H1 (cell line): ENCODE measurements at regions not wholly inside any gene's neighbourhood (a gene's known extent, or its start where the extent isn't known, plus 50 kb on each side); places are given as distances from the start of the nearest gene placed in this dataset.

Source experiments
- CTCF ChIA-PET: fragments of 300-600 bp; sonication (Branson Sonifier 250); formaldehyde crosslinking; loops from one replicate; lab custom pipeline; 2021; ENCODE audit not compliant: partially characterized antibody; lab: Charles Lee
- POLR2A ChIA-PET: fragments of 300-600 bp; sonication (Branson Sonifier 250); formaldehyde crosslinking; loops from one replicate; lab custom pipeline; 2021; ENCODE audit warnings: inconsistent platforms; ENCODE audit not compliant: partially characterized antibody; lab: Charles Lee
- DNase-seq, 2 experiments: peaks; one replicate each; pipeline versions ENCODE4 v3.0.0 to v3.0.0-alpha.2; 2010 to 2022; ENCODE audit warnings: low spot score in 2 of 2, low read depth in 1 of 2, mixed read lengths in 1 of 2
- FAIRE-seq: peaks from 2 replicates; lab custom pipeline; 2011; peaks lifted over from hg19 to GRCh38; lab: Jason Lieb, UNC
- H2AFZ ChIP-seq: 2 replicates; pipeline ENCODE4 v1.8.1; 2012; ENCODE audit warnings: low read length, inconsistent platforms
- H2AK5ac ChIP-seq: 2 replicates; pipeline ENCODE4 v1.6.1; 2013; ENCODE audit warnings: low read depth, low read length
- H2BK120ac ChIP-seq: replicated peaks from 2 replicates; pipeline ENCODE3; 2013; ENCODE audit warnings: low read depth, low read length, inconsistent platforms
- H2BK12ac ChIP-seq: 2 replicates; pipeline ENCODE4 v1.6.1; 2013; ENCODE audit warnings: low read depth, low read length
- H2BK15ac ChIP-seq: 2 replicates; pipeline ENCODE4 v1.6.1; 2013; ENCODE audit warnings: low read length
- H2BK20ac ChIP-seq: 2 replicates; pipeline ENCODE4 v1.6.1; 2013; ENCODE audit warnings: low read length
- H2BK5ac ChIP-seq: 2 replicates; pipeline ENCODE4 v1.6.1; 2013; ENCODE audit warnings: low read depth, low read length
- H3K14ac ChIP-seq: 2 replicates; pipeline ENCODE4 v1.6.1; 2013; ENCODE audit warnings: inconsistent platforms; ENCODE audit not compliant: insufficient read length
- H3K18ac ChIP-seq: 2 replicates; pipeline ENCODE4 v1.6.1; 2013; ENCODE audit warnings: low read length; ENCODE audit errors: extremely low read depth
- H3K23ac ChIP-seq: 2 replicates; pipeline ENCODE4 v1.6.1; 2013; ENCODE audit warnings: inconsistent platforms; ENCODE audit not compliant: insufficient read length
- H3K23me2 ChIP-seq: 2 replicates; pipeline ENCODE4 v1.6.1; 2013; ENCODE audit warnings: low read depth, low read length
- H3K27ac ChIP-seq: 2 replicates; pipeline ENCODE4 v1.6.1; 2011; ENCODE audit warnings: low read depth, low read length, inconsistent platforms
- H3K27me3 ChIP-seq, 4 experiments: replicated peaks in 1 of 4; 1 replicate in 1 of 4; 2 replicates in 3 of 4; pipeline versions ENCODE4 v1.6.1 to v1.8.1; 2011 to 2013; ENCODE audit warnings: low read length in 3 of 4, mild to moderate bottlenecking in 3 of 4, inconsistent platforms in 2 of 4, mixed read lengths in 2 of 4, moderate library complexity in 1 of 4; ENCODE audit not compliant: control insufficient read depth in 3 of 4, insufficient read depth in 3 of 4; ENCODE audit errors: extremely low read depth in 1 of 4
- H3K36me3 ChIP-seq, 4 experiments: 2 replicates each; pipeline versions ENCODE4 v1.6.1 to v1.8.1; 2011 to 2013; ENCODE audit warnings: mild to moderate bottlenecking in 4 of 4, low read length in 3 of 4, moderate library complexity in 2 of 4, control low read depth in 1 of 4, inconsistent platforms in 1 of 4; ENCODE audit not compliant: insufficient read depth in 4 of 4, control insufficient read depth in 2 of 4
- H3K4ac ChIP-seq: replicated peaks from 2 replicates; pipeline ENCODE3; 2013; ENCODE audit warnings: low read length, low read depth, mixed read lengths, inconsistent platforms; ENCODE audit not compliant: insufficient read length
- H3K4me1 ChIP-seq, 4 experiments: replicated peaks in 1 of 4; 1 replicate in 1 of 4; 2 replicates in 3 of 4; pipeline versions ENCODE4 v1.6.1 to v1.8.1; 2011 to 2013; ENCODE audit warnings: low read length in 3 of 4, inconsistent platforms in 2 of 4, mixed read lengths in 1 of 4; ENCODE audit not compliant: insufficient read depth in 4 of 4, control insufficient read depth in 3 of 4
- H3K4me2 ChIP-seq, 2 experiments: 2 replicates each; pipeline versions ENCODE4 v1.6.1 to v1.8.1; 2011 to 2013; ENCODE audit warnings: low read depth in 2 of 2, low read length in 2 of 2, control low read depth in 1 of 2, inconsistent platforms in 1 of 2, mild to moderate bottlenecking in 1 of 2; ENCODE audit not compliant: insufficient read depth in 1 of 2
- H3K4me3 ChIP-seq, 4 experiments: fragments of 200-600, 300-600 bp in 1 of 4; sonication (generic), shearing (Covaris generic), sonication (Bioruptor Twin) in 1 of 4; 2 replicates each; pipeline versions ENCODE4 v1.5.1 to v1.8.1; 2011 to 2016; ENCODE audit warnings: low read length in 4 of 4, low read depth in 3 of 4, control low read depth in 2 of 4, inconsistent platforms in 2 of 4, mild to moderate bottlenecking in 2 of 4, mixed read lengths in 1 of 4, moderate library complexity in 1 of 4; ENCODE audit not compliant: insufficient read depth in 2 of 4; ENCODE audit errors: extremely low read depth in 1 of 4
- H3K56ac ChIP-seq: replicated peaks from 2 replicates; pipeline ENCODE3; 2013; ENCODE audit warnings: low read depth, mild to moderate bottlenecking, mixed read lengths, low read length, inconsistent platforms; ENCODE audit not compliant: insufficient read length
- H3K79me1 ChIP-seq: 2 replicates; pipeline ENCODE4 v1.6.1; 2013; ENCODE audit warnings: low read depth, low read length, control low read depth
- H3K79me2 ChIP-seq, 2 experiments: 2 replicates each; pipeline versions ENCODE4 v1.6.1 to v1.8.1; 2012 to 2013; ENCODE audit warnings: low read length in 2 of 2, mild to moderate bottlenecking in 2 of 2, inconsistent platforms in 1 of 2; ENCODE audit not compliant: insufficient read depth in 2 of 2, control insufficient read depth in 1 of 2
- H3K9ac ChIP-seq, 4 experiments: replicated peaks in 1 of 4; 1 replicate in 1 of 4; 2 replicates in 3 of 4; pipeline versions ENCODE4 v1.6.1 to v1.8.1; 2011 to 2013; ENCODE audit warnings: low read depth in 3 of 4, low read length in 3 of 4, control low read depth in 2 of 4, mild to moderate bottlenecking in 2 of 4, moderate library complexity in 2 of 4, inconsistent platforms in 1 of 4; ENCODE audit errors: extremely low read depth in 1 of 4
- H3K9me3 ChIP-seq, 2 experiments: 2 replicates each; pipeline versions ENCODE4 v1.6.1 to v1.8.1; 2012 to 2013; ENCODE audit warnings: mild to moderate bottlenecking in 2 of 2, moderate library complexity in 2 of 2, control low read depth in 1 of 2, inconsistent platforms in 1 of 2, low read depth in 1 of 2, low read length in 1 of 2, mixed read lengths in 1 of 2; ENCODE audit not compliant: insufficient read depth in 2 of 2
- H4K20me1 ChIP-seq, 2 experiments: replicated peaks in 1 of 2; 2 replicates each; pipeline versions ENCODE3 to v1.8.1; 2011 to 2013; ENCODE audit warnings: inconsistent platforms in 2 of 2, low read length in 2 of 2, mild to moderate bottlenecking in 1 of 2; ENCODE audit not compliant: insufficient read depth in 2 of 2, control insufficient read depth in 1 of 2
- H4K5ac ChIP-seq: 2 replicates; pipeline ENCODE4 v1.6.1; 2013; ENCODE audit warnings: low read length, low read depth, mixed read lengths, inconsistent platforms; ENCODE audit not compliant: insufficient read length
- H4K8ac ChIP-seq: 2 replicates; pipeline ENCODE4 v1.8.0; 2013; ENCODE audit warnings: mild to moderate bottlenecking, moderate library complexity, low read length, inconsistent platforms; ENCODE audit not compliant: insufficient read depth; ENCODE audit errors: extremely low read depth
- H4K91ac ChIP-seq: replicated peaks from 2 replicates; pipeline ENCODE3; 2013; ENCODE audit warnings: low read length, mixed read lengths, inconsistent platforms; ENCODE audit not compliant: insufficient read length
- CBX5 ChIP-seq: fragments of 300-800, 300-1000 bp; sonication (generic); IDR thresholded peaks from 2 replicates; pipeline ENCODE4 v1.7.1; 2016; ENCODE audit warnings: antibody characterized with exemption, low read length, low read depth
- CREB1 ChIP-seq: IDR thresholded peaks from 2 replicates; pipeline ENCODE4 v1.6.1; 2012; ENCODE audit warnings: inconsistent platforms
- EP300 ChIP-seq, 2 experiments: IDR thresholded peaks; 1 replicate in 1 of 2; 2 replicates in 1 of 2; pipeline ENCODE4 v1.6.1; 2011 to 2012; ENCODE audit warnings: low read depth in 2 of 2, low read length in 2 of 2, mild to moderate bottlenecking in 2 of 2, borderline replicate concordance in 1 of 2, inconsistent platforms in 1 of 2, moderate library complexity in 1 of 2
- JUN ChIP-seq: IDR thresholded peaks from 2 replicates; pipeline ENCODE4 v1.6.1; 2011; ENCODE audit warnings: low read depth, mild to moderate bottlenecking, improper control_type of control experiment, low read length
- KDM1A ChIP-seq: fragments of 200-600, 300-600 bp; sonication (generic); IDR thresholded peaks from 2 replicates; pipeline ENCODE4 v1.7.1; 2016; ENCODE audit warnings: mild to moderate bottlenecking, low read length, borderline replicate concordance
- SRF ChIP-seq: IDR thresholded peaks from 2 replicates; pipeline ENCODE4 v1.6.1; 2011; ENCODE audit warnings: mild to moderate bottlenecking, low read depth, low read length, moderate library complexity
- SUZ12 ChIP-seq: fragments of 200-600 bp; sonication (generic); IDR thresholded peaks from 2 replicates; pipeline ENCODE4 v1.6.1; 2012; ENCODE audit warnings: mild to moderate bottlenecking, inconsistent platforms, low read length, moderate library complexity, mixed read lengths
- TEAD4 ChIP-seq: IDR thresholded peaks from 2 replicates; pipeline ENCODE4 v1.6.1; 2012; ENCODE audit warnings: low read depth, low read length, inconsistent platforms, mixed read lengths
- WGBS, 2 experiments: shearing (Covaris generic) in 1 of 2; methylation state at CpG; one replicate each; pipeline versions ENCODE4 v1.1.6 to v1.1.7; 2013 to 2015; ENCODE audit warnings: low lambda C conversion rate in 2 of 2, mixed read lengths in 2 of 2, inconsistent platforms in 1 of 2, low coverage in 1 of 2, missing lambda C conversion rate in 1 of 2; ENCODE audit not compliant: insufficient replicate concordance in 2 of 2, insufficient coverage in 1 of 2, insufficient read length in 1 of 2; ENCODE audit errors: extremely low coverage in 1 of 2, missing lambda C conversion rate in 1 of 2; 5-methylcytosine and 5-hydroxymethylcytosine counted together

GRCh38 chr16:87166321-87166720 is 150.9 kb downstream of the C16orf95 start:
- TF ChIP-seq CREB1 (no peak), KDM1A (no peak), CBX5 (no peak), TEAD4 (no peak), EP300 (IDR thresholded peaks at IDR 0.05; ENCODE audit: borderline replicate concordance in 1 of 2, low read depth in 2 of 2, low read length in 2 of 2) (no peak), JUN (no peak), SRF (no peak), SUZ12 (no peak)
- Histone ChIP-seq H2BK5ac (no peak overlapping the region), H3K36me3 (no peaks in the 10 kb centered on the region; a peak in 1 of 8 replicates), H2AFZ (no peak overlapping the region), H2BK15ac (no peak overlapping the region), H4K5ac (no peak overlapping the region), H2BK12ac (no peak overlapping the region), H3K14ac (no peak overlapping the region), H2AK5ac (no peak overlapping the region), H4K91ac (no peak overlapping the region), H3K9me3 (peaks cover 0 to 3% of the 10 kb centered on the region in 2 experiments; a peak in 1 of 4 replicates), H3K27me3 (no peaks in the 10 kb centered on the region), H4K8ac (no peak overlapping the region), H3K9ac (no peak overlapping the region), H3K79me1 (no peaks in the 10 kb centered on the region), H3K4me1 (no peaks in the 10 kb centered on the region), H2BK20ac (no peak overlapping the region), H3K4me2 (no peak overlapping the region), H3K56ac (no peak overlapping the region), H3K4me3 (no peak overlapping the region), H3K79me2 (no peaks in the 10 kb centered on the region), H3K4ac (no peak overlapping the region), H4K20me1 (no peaks in the 10 kb centered on the region), H3K27ac (no peak overlapping the region), H3K18ac (no peak overlapping the region), H3K23ac (no peak overlapping the region), H3K23me2 (peaks cover 3% of the 10 kb centered on the region; the same call in 1 of the 2 replicates), H2BK120ac (no peak overlapping the region)
- no peak for FAIRE-seq
- POLR2A ChIA-PET: no interaction called here
- CTCF ChIA-PET: no interaction called here
- WGBS, 2 experiments: 94% methylated on average over 9 of the region's 9 CpGs; no CpG with 5 or more reads in 1 of the 2 experiments
- DNase-seq: no peak
